Tibial nerve (tissue), 4 donors: ENCODE measurements at regions not wholly inside any gene's neighbourhood (a gene's known extent, or its start where the extent isn't known, plus 50 kb on each side); places are given as distances from the start of the nearest gene placed in this dataset.

ENCODE experiments used
- EP300 ChIP-seq, 2 donors: sonication (generic); formaldehyde crosslinking; IDR thresholded peaks; one replicate each; pipeline ENCODE4 v1.6.1; 2017; ENCODE audit warnings: antibody characterized with exemption in 2 of 2, mild to moderate bottlenecking in 1 of 2
- POLR2A ChIP-seq, 2 donors: fragments of 450-650 bp; IDR thresholded peaks; one replicate each; pipeline ENCODE4 v1.6.1; 2017; ENCODE audit warnings: antibody characterized with exemption in 2 of 2, mild to moderate bottlenecking in 2 of 2, moderate library complexity in 2 of 2
- TF ChIP-seq, protein P1 (sequence below), 5 experiments: fragments of 200-600 bp in 3 of 5; fragments of 450-650 bp in 2 of 5; sonication (generic) in 3 of 5; IDR thresholded peaks; one replicate each; pipeline ENCODE4 v1.5.1; 2016 to 2019; ENCODE audit warnings: antibody characterized with exemption in 5 of 5, mild to moderate bottlenecking in 3 of 5, moderate library complexity in 2 of 5

GRCh38 chr1:47707503-47707902, 269.7 kb downstream of the FOXD2 start:
- TF ChIP-seq, protein P1, sequence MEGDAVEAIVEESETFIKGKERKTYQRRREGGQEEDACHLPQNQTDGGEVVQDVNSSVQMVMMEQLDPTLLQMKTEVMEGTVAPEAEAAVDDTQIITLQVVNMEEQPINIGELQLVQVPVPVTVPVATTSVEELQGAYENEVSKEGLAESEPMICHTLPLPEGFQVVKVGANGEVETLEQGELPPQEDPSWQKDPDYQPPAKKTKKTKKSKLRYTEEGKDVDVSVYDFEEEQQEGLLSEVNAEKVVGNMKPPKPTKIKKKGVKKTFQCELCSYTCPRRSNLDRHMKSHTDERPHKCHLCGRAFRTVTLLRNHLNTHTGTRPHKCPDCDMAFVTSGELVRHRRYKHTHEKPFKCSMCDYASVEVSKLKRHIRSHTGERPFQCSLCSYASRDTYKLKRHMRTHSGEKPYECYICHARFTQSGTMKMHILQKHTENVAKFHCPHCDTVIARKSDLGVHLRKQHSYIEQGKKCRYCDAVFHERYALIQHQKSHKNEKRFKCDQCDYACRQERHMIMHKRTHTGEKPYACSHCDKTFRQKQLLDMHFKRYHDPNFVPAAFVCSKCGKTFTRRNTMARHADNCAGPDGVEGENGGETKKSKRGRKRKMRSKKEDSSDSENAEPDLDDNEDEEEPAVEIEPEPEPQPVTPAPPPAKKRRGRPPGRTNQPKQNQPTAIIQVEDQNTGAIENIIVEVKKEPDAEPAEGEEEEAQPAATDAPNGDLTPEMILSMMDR (IDR thresholded peaks at IDR 0.05), result no peak
- TF ChIP-seq EP300 (IDR thresholded peaks at IDR 0.05) (no peak), POLR2A (IDR thresholded peaks at IDR 0.05) (no peak)
